Epithelial cell of esophagus (primary cell): ENCODE measurements at regions not wholly inside any gene's neighbourhood (a gene's known extent, or its start where the extent isn't known, plus 50 kb on each side); places are given as distances from the start of the nearest gene placed in this dataset.

Experiments used
- DNase-seq: peaks from one replicate; pipeline ENCODE4 v3.0.0; 2010; ENCODE audit warnings: low read depth
- H3K4me3 ChIP-seq: 2 replicates; pipeline ENCODE4 v1.5.1; 2011; ENCODE audit warnings: mild to moderate bottlenecking, low read length, control low read depth
- TF ChIP-seq, protein P1 (sequence below): IDR thresholded peaks from 2 replicates; pipeline ENCODE4 v1.5.1; 2011; ENCODE audit warnings: low read depth, mild to moderate bottlenecking, low read length, control low read depth, inconsistent platforms; ENCODE audit not compliant: insufficient read depth; ENCODE audit errors: missing control alignments

- no peak overlapping the region for H3K4me3 ChIP-seq
- DNase-seq, result no peak
- TF ChIP-seq, protein P1, sequence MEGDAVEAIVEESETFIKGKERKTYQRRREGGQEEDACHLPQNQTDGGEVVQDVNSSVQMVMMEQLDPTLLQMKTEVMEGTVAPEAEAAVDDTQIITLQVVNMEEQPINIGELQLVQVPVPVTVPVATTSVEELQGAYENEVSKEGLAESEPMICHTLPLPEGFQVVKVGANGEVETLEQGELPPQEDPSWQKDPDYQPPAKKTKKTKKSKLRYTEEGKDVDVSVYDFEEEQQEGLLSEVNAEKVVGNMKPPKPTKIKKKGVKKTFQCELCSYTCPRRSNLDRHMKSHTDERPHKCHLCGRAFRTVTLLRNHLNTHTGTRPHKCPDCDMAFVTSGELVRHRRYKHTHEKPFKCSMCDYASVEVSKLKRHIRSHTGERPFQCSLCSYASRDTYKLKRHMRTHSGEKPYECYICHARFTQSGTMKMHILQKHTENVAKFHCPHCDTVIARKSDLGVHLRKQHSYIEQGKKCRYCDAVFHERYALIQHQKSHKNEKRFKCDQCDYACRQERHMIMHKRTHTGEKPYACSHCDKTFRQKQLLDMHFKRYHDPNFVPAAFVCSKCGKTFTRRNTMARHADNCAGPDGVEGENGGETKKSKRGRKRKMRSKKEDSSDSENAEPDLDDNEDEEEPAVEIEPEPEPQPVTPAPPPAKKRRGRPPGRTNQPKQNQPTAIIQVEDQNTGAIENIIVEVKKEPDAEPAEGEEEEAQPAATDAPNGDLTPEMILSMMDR, result no peak
Measured at GRCh38 chr7:115678086-115678982, 352.2 kb downstream of the TFEC start.

DNA sequence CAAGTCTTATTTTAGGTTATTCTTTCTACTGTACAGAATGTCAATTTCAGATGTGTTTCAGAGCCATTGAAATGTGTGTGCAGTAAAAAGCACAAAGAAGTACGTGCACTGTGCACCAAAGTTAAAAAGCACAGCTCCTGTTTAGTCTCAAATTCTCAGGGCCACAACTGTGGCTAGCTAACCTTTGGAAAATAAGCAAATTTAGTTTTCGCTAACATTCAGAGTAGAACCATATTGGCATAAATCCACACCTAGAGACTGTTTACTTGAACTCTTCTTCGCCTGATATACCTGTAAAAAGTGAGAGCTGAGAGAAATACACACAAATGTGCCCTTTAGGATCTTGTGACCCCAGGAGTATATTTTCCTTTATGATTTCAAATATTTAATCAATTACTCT lies 353.9 kb downstream of the TFEC start:
- no peak overlapping the region for H3K4me3 ChIP-seq
- TF ChIP-seq, protein P1, result no peak
- DNase-seq, result no peak

DNA sequence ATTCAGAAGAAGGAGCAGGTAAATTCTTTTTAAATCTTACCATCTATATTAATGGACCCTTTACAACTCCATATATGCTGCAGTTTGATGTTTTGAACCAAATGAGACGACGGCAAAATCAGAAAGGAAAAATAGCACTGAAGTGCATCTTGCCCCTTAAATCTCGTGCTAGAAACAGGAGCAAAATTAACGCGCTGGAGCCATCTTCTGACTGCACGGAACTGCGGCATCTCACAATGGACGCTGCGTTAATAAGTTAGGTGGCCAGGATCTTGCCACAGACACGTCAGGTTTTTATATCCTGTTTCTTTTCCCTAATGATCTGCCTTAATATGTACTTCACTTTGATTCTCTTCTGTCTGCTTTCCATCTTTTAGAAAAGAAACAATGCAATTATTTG lies 354.5 kb downstream of the TFEC start:
- TF ChIP-seq, protein P1, result peak; percentile 41
- no peak overlapping the region for H3K4me3 ChIP-seq
- peak; percentile 57 for DNase-seq

DNA sequence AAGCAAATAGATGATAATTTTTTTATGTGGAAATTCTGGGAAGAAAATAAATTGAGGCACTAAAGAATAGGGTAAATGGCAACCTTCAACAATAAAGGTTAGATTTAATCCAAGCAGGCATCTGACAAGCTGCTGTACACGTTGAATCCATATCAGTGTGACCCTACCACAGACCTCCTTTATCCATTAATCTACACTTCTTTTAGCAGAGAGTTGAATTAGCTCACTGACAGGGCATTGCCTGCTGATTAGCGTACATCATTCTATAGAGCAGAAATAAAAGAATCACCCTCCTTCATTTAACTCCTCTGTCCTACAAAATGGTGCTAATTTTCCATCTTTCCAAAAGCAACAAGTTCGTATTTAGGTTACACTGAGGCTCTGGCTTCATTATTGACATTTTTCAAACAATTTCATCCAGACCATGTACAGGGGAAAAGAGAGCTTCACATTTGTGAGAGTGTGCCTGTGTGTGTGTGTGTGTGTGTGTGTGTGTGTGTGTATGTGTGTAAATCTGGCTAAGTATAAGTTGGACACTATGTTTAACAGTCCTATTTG lies 356.0 kb downstream of the TFEC start:
- TF ChIP-seq, protein P1, result no peak
- no peak for DNase-seq

DNA sequence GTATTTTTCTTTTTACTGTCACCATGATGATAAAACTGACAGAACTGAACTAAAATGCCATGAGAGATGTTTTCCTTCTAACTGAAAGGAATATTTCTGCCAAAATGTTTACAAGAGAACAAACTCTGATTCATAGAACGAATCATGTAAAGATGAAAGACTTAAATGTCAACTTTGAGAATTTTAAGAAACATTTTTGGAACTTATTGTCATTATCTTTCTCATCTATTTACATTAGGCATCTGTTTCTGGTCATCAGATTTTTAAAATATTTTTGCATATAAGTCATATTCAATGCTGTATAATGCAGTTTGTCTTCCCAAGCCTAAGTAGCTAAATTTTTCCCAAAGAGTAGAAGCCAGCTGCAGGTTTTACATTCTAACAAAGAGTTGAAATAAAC lies 358.5 kb downstream of the TFEC start:
- TF ChIP-seq, protein P1, result no peak
- DNase-seq, result no peak
- no peak overlapping the region for H3K4me3 ChIP-seq

More for the DNA sequence above, 356.0 kb downstream of the TFEC start:
- no peak overlapping the region for H3K4me3 ChIP-seq

DNA sequence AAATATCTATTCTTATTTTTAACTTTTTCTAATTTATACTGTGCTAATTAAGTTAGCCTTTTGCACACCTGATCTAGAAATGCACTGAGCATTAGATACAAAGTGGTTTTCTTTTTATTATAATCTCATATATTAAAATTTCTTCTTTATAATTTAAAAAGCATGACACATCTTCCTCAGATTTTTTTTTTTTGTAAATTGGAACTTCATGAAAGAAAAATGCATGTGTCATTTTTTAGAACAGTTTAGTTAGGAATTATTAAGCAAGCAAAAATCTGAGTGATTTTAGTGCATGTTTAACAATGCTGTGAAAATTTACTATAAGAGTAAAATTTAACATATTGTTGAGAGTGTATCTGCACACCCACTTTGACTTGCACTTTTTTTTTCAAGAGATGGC lies 367.9 kb downstream of the TFEC start:
- no peak for DNase-seq

More for the DNA sequence above, 367.9 kb downstream of the TFEC start:
- TF ChIP-seq, protein P1, result no peak
- H3K4me3 ChIP-seq, result no peak overlapping the region
